SHP77 (cell line): ENCODE measurements at regions not wholly inside any gene's neighbourhood (a gene's known extent, or its start where the extent isn't known, plus 50 kb on each side); places are given as distances from the start of the nearest gene placed in this dataset.

Experiments
- DNase-seq, 2 experiments: peaks; one replicate each; lab custom pipeline; 2025; lab: John Stamatoyannopoulos, UW

DNA sequence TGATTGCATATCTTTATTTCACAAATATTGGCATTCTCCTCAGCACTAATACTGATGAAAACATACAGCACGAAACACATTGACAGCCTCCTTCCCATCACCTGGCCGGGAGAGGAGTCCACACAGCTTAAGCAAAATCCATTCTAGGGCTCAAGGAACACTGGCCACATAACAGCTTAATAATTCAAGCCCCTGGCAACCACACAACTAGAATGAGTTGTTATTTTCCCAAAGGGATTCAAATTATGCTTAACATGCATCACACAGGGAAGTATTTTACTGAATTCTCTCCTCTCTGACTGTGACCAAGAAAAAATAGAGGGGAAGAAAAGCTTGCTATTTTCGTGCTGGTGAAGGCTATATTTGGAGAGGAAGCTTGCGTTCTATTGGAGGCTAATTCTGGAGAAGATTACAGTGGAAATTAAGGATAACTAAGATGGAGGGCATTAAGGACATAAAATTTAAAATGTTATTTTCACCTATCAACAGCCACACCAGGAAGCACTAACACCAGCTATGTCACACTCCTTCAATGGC lies 198.5 kb downstream of the ADGRG6 start:
- no peak for DNase-seq

GRCh38 chr6:142501795-142502194 lies 200.0 kb downstream of the ADGRG6 start:
- DNase-seq: no peak

DNA sequence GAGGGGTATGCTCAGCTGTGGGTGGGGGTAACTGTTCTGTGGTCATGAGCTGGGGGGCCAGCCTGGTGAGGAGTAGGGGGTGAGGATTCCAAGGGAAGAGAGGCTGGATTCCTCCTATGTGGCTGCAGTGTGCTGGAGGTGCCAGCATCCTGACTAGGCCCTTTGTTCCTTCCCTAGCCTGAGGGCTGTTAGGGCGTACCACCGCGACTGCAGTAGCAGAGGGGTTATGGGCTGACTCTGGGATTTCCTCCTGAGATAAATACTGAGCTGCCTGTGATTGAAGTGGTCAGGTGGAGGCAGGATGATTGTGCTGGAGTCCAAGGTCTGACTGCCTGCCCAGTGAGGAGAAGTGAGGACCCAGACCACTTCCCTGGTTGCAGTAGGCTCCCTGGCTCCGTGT lies 205.3 kb downstream of the ADGRG6 start:
- no peak for DNase-seq

DNA sequence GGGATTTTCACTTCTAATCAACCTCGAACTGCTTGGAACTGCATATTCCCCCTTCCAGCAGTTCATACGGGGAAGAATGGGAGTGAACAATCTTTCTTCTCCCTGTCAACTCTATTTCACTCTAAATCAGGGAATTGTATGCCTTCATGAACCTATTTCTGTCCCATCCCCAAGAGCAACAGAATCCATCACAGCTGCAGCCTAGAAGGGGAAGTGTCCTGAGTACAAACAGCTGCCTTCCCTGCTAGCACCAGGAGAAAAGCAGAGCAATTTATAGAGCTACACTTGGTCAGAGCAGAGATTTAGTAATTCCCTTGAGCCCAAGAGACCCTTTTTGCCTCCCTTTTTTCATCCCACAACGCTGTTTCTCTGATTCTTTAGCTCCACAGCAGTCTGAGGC lies 208.4 kb downstream of the ADGRG6 start:
- no peak for DNase-seq

GRCh38 chr6:142518126-142518525 lies 216.3 kb downstream of the ADGRG6 start:
- DNase-seq: peak; percentile 18 to 19

DNA sequence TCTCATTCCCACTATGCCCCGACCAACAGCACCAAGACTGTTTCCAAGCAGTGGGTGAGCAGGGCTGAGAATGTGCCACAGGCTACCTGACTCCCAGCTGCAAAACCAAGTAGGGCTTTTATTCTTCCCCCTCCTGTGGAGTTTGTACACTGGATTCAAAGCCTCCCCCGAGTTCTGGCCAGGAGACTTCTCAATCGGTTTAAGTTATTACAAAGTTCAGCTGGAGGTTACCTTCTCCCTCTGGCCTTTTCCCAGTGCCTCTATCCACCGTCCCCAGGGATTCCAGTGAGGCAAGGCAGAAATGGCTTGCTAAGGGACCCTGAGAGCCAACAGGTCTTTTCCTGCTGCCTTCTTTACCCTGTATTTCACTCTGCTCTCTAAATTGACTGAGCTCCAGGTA lies 217.0 kb downstream of the ADGRG6 start:
- no peak for DNase-seq

DNA sequence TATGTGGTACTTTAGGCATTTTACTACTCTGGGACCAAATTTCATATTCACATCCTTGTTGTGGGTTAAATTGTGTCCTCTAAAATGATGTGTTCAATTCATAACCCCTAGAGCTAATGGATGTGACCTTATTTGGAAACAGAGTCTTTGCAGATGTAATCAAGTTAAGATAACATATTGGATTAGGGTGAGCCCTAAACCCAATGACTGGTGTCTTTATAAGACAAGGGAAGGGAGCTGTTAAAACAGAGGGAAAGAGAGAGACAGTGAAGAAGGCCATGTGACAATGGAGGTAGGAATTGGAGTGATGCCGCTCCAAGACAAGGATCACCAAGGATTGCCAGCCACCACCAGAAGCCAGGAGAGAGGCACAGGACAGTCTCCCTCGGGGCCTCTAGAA lies 220.0 kb downstream of the ADGRG6 start:
- no peak for DNase-seq

GRCh38 chr6:142523515-142524375 lies 221.9 kb downstream of the ADGRG6 start:
- no peak for DNase-seq

GRCh38 chr6:142530566-142530965 lies 228.8 kb downstream of the ADGRG6 start:
- DNase-seq: no peak

DNA sequence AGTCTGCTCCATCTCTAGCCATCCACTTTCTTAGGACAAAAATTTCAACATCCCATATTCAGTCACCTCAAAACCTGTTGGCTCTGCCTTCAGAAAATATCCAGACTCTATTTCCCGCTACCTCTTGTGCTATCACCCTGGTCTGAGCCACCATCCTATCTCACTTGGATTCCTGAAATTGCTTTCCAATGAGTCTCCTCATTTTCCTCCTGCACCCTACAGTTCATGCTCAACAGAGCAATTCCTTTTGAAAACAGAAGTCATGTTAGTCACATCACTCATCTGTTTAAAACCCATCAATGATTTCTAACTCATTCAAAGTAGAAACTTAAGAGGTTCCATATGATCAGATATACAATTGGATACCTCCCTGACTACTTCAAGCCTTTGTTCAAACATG lies 229.9 kb downstream of the ADGRG6 start:
- no peak for DNase-seq

- DNase-seq: no peak
Observed at GRCh38 chr6:142534076-142534475, 232.3 kb downstream of the ADGRG6 start.

GRCh38 chr6:142534484-142534883 lies 232.7 kb downstream of the ADGRG6 start:
- no peak for DNase-seq

GRCh38 chr6:142537612-142538478 lies 236.0 kb downstream of the ADGRG6 start:
- DNase-seq: peak in 1 of 2 experiments; percentile 8

DNA sequence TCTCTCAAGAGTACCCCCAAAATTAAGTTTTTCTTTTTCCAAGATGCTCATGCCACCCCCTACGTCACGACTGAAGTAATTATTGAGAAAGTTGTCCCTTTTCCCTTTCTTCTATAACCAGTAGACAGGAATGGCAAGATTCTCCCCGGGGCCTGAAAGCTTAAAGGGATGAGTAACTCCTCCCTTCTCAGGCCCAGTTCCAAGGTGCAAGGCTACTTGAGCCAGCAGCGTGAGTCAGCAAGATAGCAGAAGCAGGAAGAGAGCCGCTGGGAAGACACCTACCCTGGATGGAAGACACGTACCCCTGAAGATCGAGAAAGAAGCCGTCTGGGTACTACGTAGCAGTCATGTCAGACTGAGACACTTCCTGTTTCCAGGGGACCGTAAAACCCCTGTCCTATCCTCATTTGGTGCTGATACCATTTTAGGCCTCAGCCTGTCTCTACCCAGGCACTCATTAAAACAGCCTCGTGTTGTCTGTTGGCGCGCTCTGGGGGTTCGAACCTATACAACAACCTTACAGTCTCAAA lies 241.0 kb downstream of the ADGRG6 start:
- no peak for DNase-seq

DNA sequence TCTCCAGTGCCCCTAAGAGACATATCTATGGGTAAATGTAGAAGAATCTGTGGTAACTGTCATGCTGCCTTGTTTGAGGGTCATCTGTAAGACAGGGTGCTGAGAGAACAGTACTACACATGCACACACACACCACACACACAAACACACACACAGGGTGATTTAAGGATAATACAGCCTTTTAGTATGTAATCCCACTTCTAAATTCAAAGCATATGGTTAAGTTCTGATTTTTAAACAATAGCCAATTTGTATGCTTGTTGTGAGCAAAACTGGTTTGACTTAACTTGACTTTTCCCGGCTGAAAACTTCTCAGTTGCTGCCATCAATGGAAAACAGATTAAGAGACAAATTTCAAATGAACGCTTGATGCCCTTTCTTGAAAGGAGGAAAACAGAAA lies 241.8 kb downstream of the ADGRG6 start:
- DNase-seq: no peak

DNA sequence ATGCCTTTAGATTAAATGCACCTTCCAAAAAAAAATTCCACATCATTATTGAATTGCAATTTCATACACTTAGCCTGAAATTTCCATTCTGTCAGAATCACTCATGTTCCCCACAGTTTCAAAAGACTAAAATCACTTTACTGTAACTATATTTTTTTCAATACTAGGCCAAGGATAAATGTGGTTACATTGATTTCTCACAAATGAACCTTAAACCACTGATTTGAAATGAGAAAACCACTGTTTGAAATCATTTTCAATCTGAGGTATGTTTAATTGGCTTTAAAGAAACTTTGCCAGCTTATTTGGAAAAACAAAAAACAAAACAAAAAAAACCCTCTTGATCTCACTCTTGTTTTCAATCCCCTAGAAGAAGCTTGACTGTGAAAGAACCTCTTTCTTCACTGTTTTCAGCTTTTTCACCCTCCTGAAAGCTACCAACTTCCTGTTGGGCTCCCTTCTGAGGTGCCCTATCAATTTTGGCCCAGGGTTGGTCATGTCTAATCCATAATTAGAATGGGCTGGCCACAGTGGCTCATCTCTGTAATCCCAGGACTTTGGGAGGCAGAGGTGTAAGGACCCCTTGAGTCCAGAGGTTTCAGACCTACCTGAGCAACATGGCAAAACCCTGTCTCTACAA lies 242.5 kb downstream of the ADGRG6 start:
- no peak for DNase-seq

- no peak for DNase-seq
Observed at GRCh38 chr6:142545147-142545546, 243.3 kb downstream of the ADGRG6 start.

DNA sequence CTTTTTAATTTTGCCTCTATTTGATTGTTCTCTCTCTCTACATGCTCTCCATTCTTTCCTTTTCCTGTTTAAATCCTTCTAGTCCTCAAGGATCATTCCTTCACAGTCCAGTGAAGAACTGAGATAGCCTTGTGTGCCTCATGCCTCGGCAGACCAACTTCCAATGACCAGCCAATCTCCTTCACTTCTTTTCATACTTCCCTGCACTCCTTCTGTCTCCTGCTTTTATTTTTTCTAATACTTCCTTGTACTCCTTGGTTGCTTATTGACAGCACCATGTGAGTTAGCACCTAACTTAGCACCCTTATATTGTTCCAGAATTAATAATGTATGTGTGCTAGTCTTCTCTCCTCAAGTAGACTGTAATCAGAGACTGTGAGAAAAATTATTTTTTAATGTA lies 246.8 kb downstream of the ADGRG6 start:
- no peak for DNase-seq

GRCh38 chr6:142550310-142551063 lies 248.7 kb downstream of the ADGRG6 start:
- DNase-seq: no peak

- peak in 1 of 2 experiments; percentile 12 for DNase-seq
Observed at GRCh38 chr6:142551274-142551811, 249.5 kb downstream of the ADGRG6 start.

- no peak for DNase-seq
Observed at GRCh38 chr6:142558786-142559185, 257.0 kb downstream of the ADGRG6 start.
